ENCODE measurements at regions not wholly inside any gene's neighbourhood (a gene's known extent, or its start where the extent isn't known, plus 50 kb on each side); places are given as distances from the start of the nearest gene placed in this dataset.

DNA sequence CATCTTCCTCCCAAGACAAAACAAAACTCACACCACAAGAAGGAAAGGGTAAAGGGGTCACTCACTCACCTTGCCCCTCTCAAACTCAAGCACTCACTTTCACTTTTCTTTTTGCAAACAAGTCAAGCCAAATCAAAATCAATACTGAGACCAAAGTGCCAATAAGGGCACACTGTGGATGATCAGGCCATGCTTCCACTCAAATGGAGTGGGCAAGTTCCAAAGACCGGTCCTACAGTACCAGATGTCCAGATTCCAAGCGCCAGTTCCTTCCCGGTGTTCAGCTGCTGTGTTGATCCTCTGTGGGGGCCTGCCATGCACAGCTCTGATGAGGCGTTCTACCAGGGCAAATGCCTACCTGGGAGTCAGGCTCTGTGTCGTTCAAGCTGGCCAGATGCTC is 162.6 kb upstream of the GRIK2 start:
- H3K79me2 ChIP-seq (ENCODE audit: insufficient read depth, low read length), result no peaks in the 10 kb centered on the region
- H3K27ac ChIP-seq (ENCODE audit: low read depth, low read length), result no peak overlapping the region
- no peak overlapping the region for H2AFZ ChIP-seq (ENCODE audit: low read depth, low read length)
- H4K20me1 ChIP-seq (ENCODE audit: insufficient read depth, low read length), result no peaks in the 10 kb centered on the region
- no peak for DNase-seq (ENCODE audit: low read depth)
- H3K36me3 ChIP-seq (ENCODE audit: insufficient read depth, low read length), result no peaks in the 10 kb centered on the region
- FAIRE-seq, result no peak
- Mint-ChIP-seq H3K27me3 (ENCODE audit: low read depth, unreplicated experiment) (no peaks in the 10 kb centered on the region), H3K4me1 (ENCODE audit: low read depth, unreplicated experiment) (peaks cover 5% of the 10 kb centered on the region), H3K4me3 (ENCODE audit: unreplicated experiment) (no peak overlapping the region), H3K27ac (ENCODE audit: unreplicated experiment) (no peak overlapping the region), H3K9me3 (ENCODE audit: unreplicated experiment) (peaks cover 5% of the 10 kb centered on the region), H3K36me3 (ENCODE audit: low read depth, unreplicated experiment) (no peaks in the 10 kb centered on the region)
- no peaks in the 10 kb centered on the region for H3K4me1 ChIP-seq (ENCODE audit: insufficient read depth, low read length)
- no peaks in the 10 kb centered on the region for H3K9me3 ChIP-seq (ENCODE audit: insufficient read depth, low read depth, low read length)
- no peaks in the 10 kb centered on the region for H3K27me3 ChIP-seq (ENCODE audit: insufficient read depth, low read length)
- H3K9ac ChIP-seq (ENCODE audit: low read length), result no peak overlapping the region
- TF ChIP-seq EZH2 (IDR thresholded peaks at IDR 0.05; ENCODE audit: insufficient read depth, low read length) (no peak), CTCF (IDR thresholded peaks at IDR 0.05; ENCODE audit: insufficient read depth, low read depth, low read length) (no peak)
- H3K4me2 ChIP-seq (ENCODE audit: low read length), result no peak overlapping the region
- no peak overlapping the region for H3K4me3 ChIP-seq (ENCODE audit: insufficient read depth, low read depth, low read length)

DNA sequence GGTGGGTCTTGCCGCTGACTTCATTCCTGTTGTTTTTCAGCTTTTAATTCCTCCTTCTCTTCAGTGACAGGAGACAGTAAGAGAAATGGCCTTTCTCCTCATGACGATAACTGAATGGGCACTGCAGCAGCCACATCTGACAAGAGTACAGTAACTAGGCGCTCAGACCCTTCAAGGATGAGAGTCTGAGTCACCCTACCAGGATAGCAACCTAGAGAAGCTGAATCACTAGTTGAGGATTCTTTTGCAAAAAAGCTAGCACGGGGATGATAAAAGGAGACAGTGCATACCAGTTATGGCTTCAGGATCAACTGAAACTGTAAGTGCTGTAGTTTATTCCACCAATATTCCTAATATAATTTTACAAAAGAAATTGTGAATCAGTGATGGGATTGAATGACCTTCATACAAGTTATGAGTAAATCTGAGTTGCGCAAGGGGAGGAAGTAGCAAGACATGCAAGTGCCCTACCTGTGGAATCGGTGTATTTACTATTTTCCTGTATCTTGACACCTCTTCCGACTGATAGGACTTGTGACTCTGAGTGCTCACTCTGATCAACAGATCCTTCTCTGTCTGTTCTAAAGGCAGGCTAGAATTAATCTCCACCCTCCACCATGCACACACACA is 161.8 kb upstream of the GRIK2 start:
- Histone ChIP-seq H3K4me1 (ENCODE audit: insufficient read depth, low read length) (no peaks in the 10 kb centered on the region), H3K9me3 (ENCODE audit: insufficient read depth, low read depth, low read length) (no peaks in the 10 kb centered on the region), H3K27ac (ENCODE audit: low read depth, low read length) (no peak overlapping the region), H3K27me3 (ENCODE audit: insufficient read depth, low read length) (no peaks in the 10 kb centered on the region), H3K79me2 (ENCODE audit: insufficient read depth, low read length) (no peaks in the 10 kb centered on the region), H3K36me3 (ENCODE audit: insufficient read depth, low read length) (no peaks in the 10 kb centered on the region), H2AFZ (ENCODE audit: low read depth, low read length) (no peak overlapping the region), H4K20me1 (ENCODE audit: insufficient read depth, low read length) (no peaks in the 10 kb centered on the region), H3K4me2 (ENCODE audit: low read length) (no peak overlapping the region), H3K9ac (ENCODE audit: low read length) (no peak overlapping the region), H3K4me3 (ENCODE audit: insufficient read depth, low read depth, low read length) (no peak overlapping the region)
- FAIRE-seq (no peak), DNase-seq (ENCODE audit: low read depth) (no peak)
- no peak overlapping the region for H3K4me3 Mint-ChIP-seq (ENCODE audit: unreplicated experiment)
- H3K27ac Mint-ChIP-seq (ENCODE audit: unreplicated experiment), result no peak overlapping the region
- TF ChIP-seq CTCF (IDR thresholded peaks at IDR 0.05; ENCODE audit: insufficient read depth, low read depth, low read length), result no peak
- no peak for TF ChIP-seq EZH2 (IDR thresholded peaks at IDR 0.05; ENCODE audit: insufficient read depth, low read length)
- no peaks in the 10 kb centered on the region for H3K27me3 Mint-ChIP-seq (ENCODE audit: low read depth, unreplicated experiment)
- H3K36me3 Mint-ChIP-seq (ENCODE audit: low read depth, unreplicated experiment), result no peaks in the 10 kb centered on the region
- peaks cover 2% of the 10 kb centered on the region for H3K9me3 Mint-ChIP-seq (ENCODE audit: unreplicated experiment)
- peaks cover 5% of the 10 kb centered on the region for H3K4me1 Mint-ChIP-seq (ENCODE audit: low read depth, unreplicated experiment)

DNA sequence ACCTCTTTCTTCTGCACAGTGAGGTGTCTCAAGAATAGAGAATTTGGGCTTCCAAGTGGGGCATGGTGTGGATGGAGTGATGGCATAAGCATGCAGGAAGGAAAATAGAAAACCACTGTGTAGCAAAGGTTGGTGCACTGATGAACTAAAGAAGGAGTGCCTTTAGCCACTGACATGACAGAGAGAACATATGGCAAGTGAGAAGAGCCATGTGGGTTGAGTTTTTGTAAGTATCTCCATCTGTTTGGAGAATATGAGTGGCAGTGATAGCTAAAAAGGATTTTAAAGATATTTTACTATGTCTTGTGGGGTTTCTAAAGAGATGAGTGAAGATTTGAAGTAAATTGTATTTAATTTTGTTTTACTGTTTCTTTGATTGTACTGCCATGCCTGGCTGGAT is 160.5 kb upstream of the GRIK2 start:
- Histone ChIP-seq H3K9ac (ENCODE audit: low read length) (no peak overlapping the region), H3K4me3 (ENCODE audit: insufficient read depth, low read depth, low read length) (no peak overlapping the region), H2AFZ (ENCODE audit: low read depth, low read length) (no peak overlapping the region), H3K27me3 (ENCODE audit: insufficient read depth, low read length) (no peaks in the 10 kb centered on the region), H4K20me1 (ENCODE audit: insufficient read depth, low read length) (no peaks in the 10 kb centered on the region), H3K79me2 (ENCODE audit: insufficient read depth, low read length) (no peaks in the 10 kb centered on the region), H3K4me1 (ENCODE audit: insufficient read depth, low read length) (no peaks in the 10 kb centered on the region), H3K36me3 (ENCODE audit: insufficient read depth, low read length) (no peaks in the 10 kb centered on the region), H3K27ac (ENCODE audit: low read depth, low read length) (no peak overlapping the region), H3K9me3 (ENCODE audit: insufficient read depth, low read depth, low read length) (no peaks in the 10 kb centered on the region), H3K4me2 (ENCODE audit: low read length) (no peak overlapping the region)
- no peak for TF ChIP-seq CTCF (IDR thresholded peaks at IDR 0.05; ENCODE audit: insufficient read depth, low read depth, low read length)
- TF ChIP-seq EZH2 (IDR thresholded peaks at IDR 0.05; ENCODE audit: insufficient read depth, low read length), result no peak
- H3K27ac Mint-ChIP-seq (ENCODE audit: unreplicated experiment), result no peak overlapping the region
- H3K9me3 Mint-ChIP-seq (ENCODE audit: unreplicated experiment), result peaks cover 2% of the 10 kb centered on the region
- H3K4me1 Mint-ChIP-seq (ENCODE audit: low read depth, unreplicated experiment), result peaks cover 5% of the 10 kb centered on the region
- no peak overlapping the region for H3K4me3 Mint-ChIP-seq (ENCODE audit: unreplicated experiment)
- H3K27me3 Mint-ChIP-seq (ENCODE audit: low read depth, unreplicated experiment), result no peaks in the 10 kb centered on the region
- DNase-seq (ENCODE audit: low read depth) (no peak), FAIRE-seq (no peak)
- H3K36me3 Mint-ChIP-seq (ENCODE audit: low read depth, unreplicated experiment), result no peaks in the 10 kb centered on the region
